ENCODE measurements at regions not wholly inside any gene's neighbourhood (a gene's known extent, or its start where the extent isn't known, plus 50 kb on each side); places are given as distances from the start of the nearest gene placed in this dataset.
"Not testable (repeated sequence)": the region's sequence is repeated elsewhere in the genome, so short reads cannot be mapped to it uniquely, and the experiment has no call there.

DNA sequence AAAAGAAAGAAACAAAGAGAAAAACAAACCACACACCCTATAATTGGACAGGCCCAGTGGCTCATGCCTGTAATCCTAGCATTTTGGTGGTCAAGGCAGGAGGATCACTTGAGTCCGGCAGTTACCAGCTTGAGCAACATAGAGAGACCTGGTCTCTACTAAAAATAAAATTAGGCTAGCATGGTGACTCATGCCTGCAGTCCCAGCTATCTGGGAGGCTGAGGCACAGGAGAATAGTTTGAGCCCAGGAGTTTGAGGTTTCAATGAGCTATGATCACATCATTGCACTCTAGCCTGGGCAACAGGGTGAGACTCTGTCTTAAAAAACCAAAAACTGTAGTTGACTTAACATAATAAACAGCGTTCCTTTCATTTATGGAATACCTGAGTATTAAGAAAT is 72.3 kb upstream of the ST3GAL6 start:
- Histone ChIP-seq H3K27ac (peak overlapping the region in 1 of 4 donors; percentile 77), H3K4me3 (no peak overlapping the region), H3K27me3 (no peaks in the 10 kb centered on the region), H3K9me3 (no peaks in the 10 kb centered on the region), H3K4me1 (no peaks in the 10 kb centered on the region), H3K36me3 (no peaks in the 10 kb centered on the region)
- no peak for DNase-seq
- no peak for TF ChIP-seq POLR2A (IDR thresholded peaks at IDR 0.05)
- TF ChIP-seq, protein P1, sequence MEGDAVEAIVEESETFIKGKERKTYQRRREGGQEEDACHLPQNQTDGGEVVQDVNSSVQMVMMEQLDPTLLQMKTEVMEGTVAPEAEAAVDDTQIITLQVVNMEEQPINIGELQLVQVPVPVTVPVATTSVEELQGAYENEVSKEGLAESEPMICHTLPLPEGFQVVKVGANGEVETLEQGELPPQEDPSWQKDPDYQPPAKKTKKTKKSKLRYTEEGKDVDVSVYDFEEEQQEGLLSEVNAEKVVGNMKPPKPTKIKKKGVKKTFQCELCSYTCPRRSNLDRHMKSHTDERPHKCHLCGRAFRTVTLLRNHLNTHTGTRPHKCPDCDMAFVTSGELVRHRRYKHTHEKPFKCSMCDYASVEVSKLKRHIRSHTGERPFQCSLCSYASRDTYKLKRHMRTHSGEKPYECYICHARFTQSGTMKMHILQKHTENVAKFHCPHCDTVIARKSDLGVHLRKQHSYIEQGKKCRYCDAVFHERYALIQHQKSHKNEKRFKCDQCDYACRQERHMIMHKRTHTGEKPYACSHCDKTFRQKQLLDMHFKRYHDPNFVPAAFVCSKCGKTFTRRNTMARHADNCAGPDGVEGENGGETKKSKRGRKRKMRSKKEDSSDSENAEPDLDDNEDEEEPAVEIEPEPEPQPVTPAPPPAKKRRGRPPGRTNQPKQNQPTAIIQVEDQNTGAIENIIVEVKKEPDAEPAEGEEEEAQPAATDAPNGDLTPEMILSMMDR (IDR thresholded peaks at IDR 0.05 in 4 of 5, conservative IDR thresholded peaks at IDR 0.05 in 1 of 5) = no peak
- in situ Hi-C loops (cut with MboI; ENCODE audit: low sequenced_read_pairs in 4 of 4) (no loop called here), intact Hi-C loops (cut with DNase I; ENCODE audit: low total_unique reads) (no loop called here)
- peak; percentile 33 to 42 for ATAC-seq

DNA sequence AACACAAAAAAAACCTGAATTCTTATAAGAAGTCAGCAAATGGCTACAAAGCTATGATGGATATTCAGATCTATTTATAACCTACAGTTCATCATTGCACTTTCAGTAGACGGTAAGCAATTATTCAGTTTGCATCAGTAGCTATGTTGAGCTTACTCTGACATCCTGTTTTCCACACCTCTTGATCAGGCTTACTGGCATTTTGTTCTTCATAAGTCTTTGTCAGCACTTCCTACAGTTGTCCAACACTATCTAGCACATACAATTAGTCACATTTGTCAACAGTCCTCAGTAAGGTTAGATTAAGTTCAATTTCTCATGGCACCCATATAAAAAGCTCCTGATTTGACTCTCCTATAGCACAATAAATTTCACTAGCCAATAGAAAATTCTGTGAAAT is 71.2 kb upstream of the ST3GAL6 start:
- H3K27me3 ChIP-seq = no peaks in the 10 kb centered on the region
- H3K27ac ChIP-seq = peak overlapping the region in 1 of 4 donors; percentile 77
- ATAC-seq (no peak), DNase-seq (no peak)
- in situ Hi-C loops (cut with MboI; ENCODE audit: low sequenced_read_pairs in 4 of 4) = no loop called here
- H3K9me3 ChIP-seq = no peaks in the 10 kb centered on the region
- H3K4me1 ChIP-seq = no peaks in the 10 kb centered on the region
- no peaks in the 10 kb centered on the region for H3K36me3 ChIP-seq
- H3K4me3 ChIP-seq = no peak overlapping the region
- TF ChIP-seq, protein P1 (IDR thresholded peaks at IDR 0.05 in 4 of 5, conservative IDR thresholded peaks at IDR 0.05 in 1 of 5) = no peak
- no peak for TF ChIP-seq POLR2A (IDR thresholded peaks at IDR 0.05)
- intact Hi-C loops (cut with DNase I; ENCODE audit: low total_unique reads) = no loop called here

DNA sequence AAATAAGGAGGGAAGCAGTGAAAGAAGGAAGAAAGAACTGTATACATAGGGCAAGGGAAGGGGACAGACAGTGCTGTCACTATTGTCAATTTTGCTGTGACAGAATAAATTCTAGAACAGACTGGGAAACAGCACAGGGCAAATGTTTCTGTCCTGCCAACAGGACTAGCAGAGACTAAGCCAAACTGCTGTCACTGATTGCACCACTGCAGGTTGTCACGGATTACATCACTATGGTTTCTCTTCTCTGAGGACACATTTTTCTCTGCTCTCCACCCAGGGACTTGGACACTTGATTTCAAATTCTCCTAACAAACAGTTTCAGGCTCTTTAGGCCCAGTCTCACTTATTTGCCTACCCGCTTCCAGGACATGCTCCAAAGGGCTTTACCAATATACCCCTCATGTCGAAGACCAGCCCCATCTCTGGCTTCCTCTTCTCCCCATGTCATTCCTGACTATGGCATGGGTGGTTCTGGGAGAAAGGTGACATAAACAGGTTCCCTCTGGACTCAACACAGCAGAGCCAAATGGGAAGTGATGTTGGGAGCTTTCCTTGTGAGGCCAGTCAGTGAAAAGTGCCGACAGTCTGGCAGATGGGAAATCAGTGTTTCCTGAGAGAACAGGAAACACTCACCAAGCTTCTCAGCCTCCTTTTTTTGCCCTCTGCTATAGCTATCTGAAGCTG is 70.2 kb upstream of the ST3GAL6 start:
- Histone ChIP-seq H3K4me1 (no peaks in the 10 kb centered on the region), H3K27ac (peak overlapping the region in 2 of 4 donors; percentile 22 to 77), H3K9me3 (no peaks in the 10 kb centered on the region), H3K4me3 (no peak overlapping the region), H3K27me3 (no peaks in the 10 kb centered on the region), H3K36me3 (no peaks in the 10 kb centered on the region)
- TF ChIP-seq POLR2A (IDR thresholded peaks at IDR 0.05) = no peak
- TF ChIP-seq, protein P1 (IDR thresholded peaks at IDR 0.05 in 4 of 5, conservative IDR thresholded peaks at IDR 0.05 in 1 of 5) = no peak
- intact Hi-C loops (cut with DNase I; ENCODE audit: low total_unique reads) = no loop called here
- DNase-seq = peak in 1 of 2 donors; percentile 27
- in situ Hi-C loops (cut with MboI; ENCODE audit: low sequenced_read_pairs in 4 of 4) = no loop called here
- ATAC-seq = peak; percentile 45 to 86

DNA sequence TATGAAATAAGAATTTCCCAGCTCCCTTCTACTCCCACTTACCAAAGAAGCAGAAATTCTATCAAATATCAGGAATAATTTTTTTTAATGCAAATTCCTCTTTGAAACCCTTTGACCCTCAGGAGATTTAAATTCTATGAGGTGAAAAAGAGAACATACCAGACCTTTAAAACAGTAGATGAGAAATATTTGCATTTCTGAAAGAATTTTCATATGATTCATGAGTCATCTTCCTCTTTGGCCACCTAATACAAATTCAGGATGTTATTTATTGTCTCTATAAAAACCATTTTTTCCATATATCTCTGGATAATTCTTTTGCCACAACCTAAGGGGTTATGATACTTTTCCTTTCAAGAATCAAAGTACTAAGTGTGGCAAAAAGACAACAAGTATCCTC is 67.3 kb upstream of the ST3GAL6 start:
- no peak for DNase-seq
- Histone ChIP-seq H3K4me1 (no peaks in the 10 kb centered on the region), H3K9me3 (no peaks in the 10 kb centered on the region), H3K36me3 (no peaks in the 10 kb centered on the region), H3K27ac (no peak overlapping the region), H3K4me3 (no peak overlapping the region), H3K27me3 (no peaks in the 10 kb centered on the region)
- ATAC-seq = no peak
- in situ Hi-C loops (cut with MboI; ENCODE audit: low sequenced_read_pairs in 4 of 4) (no loop called here), intact Hi-C loops (cut with DNase I; ENCODE audit: low total_unique reads) (no loop called here)
- TF ChIP-seq, protein P1 (IDR thresholded peaks at IDR 0.05 in 4 of 5, conservative IDR thresholded peaks at IDR 0.05 in 1 of 5) = no peak
- no peak for TF ChIP-seq POLR2A (IDR thresholded peaks at IDR 0.05)

DNA sequence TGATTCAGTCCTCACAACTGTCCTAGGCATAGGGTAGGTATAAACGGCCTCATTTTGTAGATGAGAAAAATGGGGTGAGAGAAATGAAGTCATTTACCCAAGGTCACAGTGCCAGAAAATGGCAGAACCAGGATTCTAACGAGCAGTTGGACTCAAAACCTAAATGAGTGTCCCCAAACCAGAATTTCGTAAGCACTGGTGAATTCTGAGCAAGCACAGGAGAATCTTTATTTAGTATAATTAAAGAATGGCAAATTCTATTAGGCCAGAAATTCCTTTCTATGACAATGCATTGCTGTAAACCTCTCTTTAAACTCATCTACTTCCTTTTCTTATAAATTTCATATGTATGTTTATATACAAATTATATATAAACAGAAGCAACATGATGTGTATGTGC is 66.8 kb upstream of the ST3GAL6 start:
- H3K36me3 ChIP-seq; ATAC-seq; intact Hi-C loops (cut with DNase I; ENCODE audit: low total_unique reads); DNase-seq; H3K4me1 ChIP-seq; H3K27me3 ChIP-seq; H3K27ac ChIP-seq; in situ Hi-C loops (cut with MboI; ENCODE audit: low sequenced_read_pairs in 4 of 4); H3K9me3 ChIP-seq; H3K4me3 ChIP-seq: not testable (repeated sequence)

Measured in gastrocnemius medialis (tissue), 4 donors.